Endothelial cell of umbilical vein (primary cell): ENCODE measurements at regions not wholly inside any gene's neighbourhood (a gene's known extent, or its start where the extent isn't known, plus 50 kb on each side); places are given as distances from the start of the nearest gene placed in this dataset.

Source experiments
- BruUV-seq: library from RNA; stranded (reverse); fragments of 400-500 nt; replicated peaks from 2 replicates; lab custom pipeline; 2021; lab: Mats Ljungman, UMichigan
- CTCF ChIA-PET: fragments of 300-600, 350-600 bp; sonication (Branson Sonifier 250); formaldehyde crosslinking; loops from one replicate; lab custom pipeline; 2021; ENCODE audit warnings: antibody characterized with exemption, inconsistent platforms; lab: Charles Lee
- POLR2A ChIA-PET: fragments of 300-600, 350-600 bp; sonication (Branson Sonifier 250); formaldehyde crosslinking; loops from one replicate; lab custom pipeline; 2021; ENCODE audit warnings: antibody characterized with exemption, inconsistent platforms; lab: Charles Lee
- DNase-seq: peaks from one replicate; pipeline ENCODE4 v3.0.0-alpha.2; 2011; ENCODE audit warnings: low read depth, low spot score
- FAIRE-seq: peaks from 2 replicates; lab custom pipeline; 2011; peaks lifted over from hg19 to GRCh38; lab: Jason Lieb, UNC
- H2AFZ ChIP-seq: 2 replicates; pipeline ENCODE4 v1.6.0; 2012; ENCODE audit warnings: low read depth, low read length, control low read depth, inconsistent platforms
- H3K27ac ChIP-seq: 2 replicates; pipeline ENCODE4 v1.5.1; 2011; ENCODE audit warnings: low read depth, mild to moderate bottlenecking, control low read depth, low read length, moderate library complexity; ENCODE audit not compliant: insufficient read depth
- H3K27me3 ChIP-seq, 2 experiments: 2 replicates each; pipeline versions ENCODE4 v1.6.0 to v1.6.1; 2011; ENCODE audit warnings: low read length in 2 of 2, mixed read lengths in 1 of 2; ENCODE audit not compliant: control insufficient read depth in 2 of 2, insufficient read depth in 2 of 2
- H3K36me3 ChIP-seq, 2 experiments: 2 replicates in 1 of 2; 3 replicates in 1 of 2; pipeline ENCODE4 v1.5.1; 2011; ENCODE audit warnings: low read length in 2 of 2, mild to moderate bottlenecking in 1 of 2, moderate library complexity in 1 of 2; ENCODE audit not compliant: control insufficient read depth in 2 of 2, insufficient read depth in 2 of 2; ENCODE audit errors: extremely low read depth in 1 of 2
- H3K4me1 ChIP-seq: 3 replicates; pipeline ENCODE4 v1.5.1; 2011; ENCODE audit warnings: mild to moderate bottlenecking, low read length; ENCODE audit not compliant: control insufficient read depth, insufficient read depth; ENCODE audit errors: extremely low read depth
- H3K4me2 ChIP-seq: 2 replicates; pipeline ENCODE4 v1.6.1; 2011; ENCODE audit warnings: low read length, control low read depth, mixed read lengths; ENCODE audit not compliant: insufficient read depth
- H3K4me3 ChIP-seq, 3 experiments: fragments of 200-600 bp in 1 of 3; sonication (generic), shearing (Covaris generic) in 1 of 3; replicated peaks in 1 of 3; 2 replicates each; pipeline ENCODE4 v1.5.1; 2011 to 2016; ENCODE audit warnings: control low read depth in 3 of 3, low read length in 3 of 3, mild to moderate bottlenecking in 2 of 3, inconsistent platforms in 1 of 3, low read depth in 1 of 3, moderate library complexity in 1 of 3; ENCODE audit not compliant: insufficient read depth in 1 of 3
- H3K79me2 ChIP-seq: 2 replicates; pipeline ENCODE4 v1.6.0; 2012; ENCODE audit warnings: low read length, inconsistent platforms; ENCODE audit not compliant: control insufficient read depth, insufficient read depth
- H3K9ac ChIP-seq: replicated peaks from 2 replicates; pipeline ENCODE3; 2011; ENCODE audit warnings: low read length, control low read depth; ENCODE audit not compliant: insufficient read depth; ENCODE audit errors: extremely low read depth
- H3K9me1 ChIP-seq: replicated peaks from 3 replicates; pipeline ENCODE4 v1.6.0; 2011; ENCODE audit warnings: mild to moderate bottlenecking, low read length; ENCODE audit not compliant: control insufficient read depth, insufficient read depth; ENCODE audit errors: extremely low read depth
- H3K9me3 ChIP-seq: replicated peaks from 2 replicates; pipeline ENCODE4 v1.5.1; 2012; ENCODE audit warnings: low read length, inconsistent platforms; ENCODE audit not compliant: control insufficient read depth, insufficient read depth
- H4K20me1 ChIP-seq: replicated peaks from 2 replicates; pipeline ENCODE3; 2011; ENCODE audit warnings: mild to moderate bottlenecking, low read length; ENCODE audit not compliant: control insufficient read depth, insufficient read depth; ENCODE audit errors: extremely low read depth
- CTCF ChIP-seq, 2 donors: IDR thresholded peaks; 1 replicate in 1 of 2; 2 replicates in 1 of 2; pipeline ENCODE4 v1.5.1; 2011; ENCODE audit warnings: low read length in 2 of 2, mild to moderate bottlenecking in 2 of 2, moderate library complexity in 2 of 2, control low read depth in 1 of 2, inconsistent platforms in 1 of 2, low read depth in 1 of 2; ENCODE audit not compliant: insufficient read depth in 1 of 2; ENCODE audit errors: extremely low read depth in 1 of 2
- EZH2 ChIP-seq: IDR thresholded peaks from 2 replicates; pipeline ENCODE4 v1.6.1; 2012; ENCODE audit warnings: borderline replicate concordance, low read depth, mild to moderate bottlenecking, moderate library complexity, low read length, inconsistent platforms; ENCODE audit not compliant: severe bottlenecking
- FOS ChIP-seq: IDR thresholded peaks from 2 replicates; pipeline ENCODE4 v1.6.1; 2011; ENCODE audit warnings: mild to moderate bottlenecking, low read length, moderate library complexity, borderline replicate concordance; ENCODE audit not compliant: insufficient read depth
- GATA2 ChIP-seq: IDR thresholded peaks from 2 replicates; pipeline ENCODE4 v1.7.0; 2011; ENCODE audit warnings: low read depth, mild to moderate bottlenecking, moderate library complexity, mixed read lengths, low read length; ENCODE audit not compliant: insufficient read length, insufficient read depth
- JUN ChIP-seq: IDR thresholded peaks from 2 replicates; pipeline ENCODE4 v1.6.1; 2011; ENCODE audit warnings: borderline replicate concordance, low read depth; ENCODE audit not compliant: insufficient read length, insufficient read depth
- MAX ChIP-seq: IDR thresholded peaks from 2 replicates; pipeline ENCODE4 v1.6.1; 2011; ENCODE audit not compliant: insufficient read depth, insufficient read length
- MYC ChIP-seq: IDR thresholded peaks from one replicate; pipeline ENCODE4 v1.6.1; 2011; ENCODE audit warnings: mild to moderate bottlenecking, low read depth, low read length
- POLR2A ChIP-seq: IDR thresholded peaks from 2 replicates; pipeline ENCODE4 v1.6.1; 2012; ENCODE audit warnings: low read depth, mild to moderate bottlenecking, control low read depth, low read length
- POLR2AphosphoS5 ChIP-seq: IDR thresholded peaks from 2 replicates; pipeline ENCODE4 v1.6.1; 2012; ENCODE audit warnings: low read depth, mild to moderate bottlenecking, control low read depth, low read length, moderate library complexity; ENCODE audit not compliant: insufficient read depth
- dilution Hi-C: fragments of 300-500 bp; cut with MboI; formaldehyde crosslinking; loops from one replicate; pipeline ENCODE4 v1.15.0; 2019; ENCODE audit warnings: low sequenced_read_pairs; ENCODE audit not compliant: extremely low pct_ligation_motif_present
- intact Hi-C: fragments of 100-400 bp; cut with micrococcal nuclease; formaldehyde crosslinking; loops from one replicate; pipeline ENCODE4 v1.10.0; 2022

GRCh38 chr15:47340571-47340920 lies 376.8 kb upstream of the SEMA6D start:
- Histone ChIP-seq H2AFZ (no peak overlapping the region), H3K27me3 (no peaks in the 10 kb centered on the region), H3K36me3 (no peaks in the 10 kb centered on the region), H3K4me1 (no peaks in the 10 kb centered on the region), H4K20me1 (no peaks in the 10 kb centered on the region), H3K4me2 (no peak overlapping the region), H3K9me3 (no peaks in the 10 kb centered on the region), H3K79me2 (no peaks in the 10 kb centered on the region), H3K9ac (no peak overlapping the region), H3K4me3 (no peak overlapping the region), H3K27ac (no peak overlapping the region), H3K9me1 (no peaks in the 10 kb centered on the region)
- no peak for DNase-seq
- dilution Hi-C loops (no loop called here), intact Hi-C loops (no loop called here)
- POLR2A ChIA-PET, result no interaction called here
- BruUV-seq, result no TSS peak
- FAIRE-seq, result no peak
- TF ChIP-seq JUN, result no peak
- TF ChIP-seq FOS, result no peak
- no peak for TF ChIP-seq EZH2
- no peak for TF ChIP-seq MYC
- no peak for TF ChIP-seq MAX
- TF ChIP-seq CTCF (IDR thresholded peaks at IDR 0.05; ENCODE audit: extremely low read depth in 1 of 2, insufficient read depth in 1 of 2, low read depth in 1 of 2, low read length in 2 of 2), result no peak
- TF ChIP-seq POLR2A, result no peak
- TF ChIP-seq POLR2AphosphoS5, result no peak
- no peak for TF ChIP-seq GATA2
- CTCF ChIA-PET, result interaction anchor here (1.3 kb wide), 1 partner anchor 145 kb away, joined by 4 read pairs; no protein-coding TSS in a partner anchor
